CD4-positive, alpha-beta T cell (primary cell): ENCODE measurements at regions not wholly inside any gene's neighbourhood (a gene's known extent, or its start where the extent isn't known, plus 50 kb on each side); places are given as distances from the start of the nearest gene placed in this dataset.

Source experiments
- ATAC-seq: fragments of 200-7000 bp; cut with Tn5 transposase; one replicate; pipeline ENCODE4 v1.10.0; 2022; ENCODE audit warnings: mild to moderate bottlenecking; ENCODE audit not compliant: poor library complexity
- CTCF ChIA-PET: fragments of 350-600 bp; sonication (Branson Sonifier 250); formaldehyde crosslinking; loops from one replicate; lab custom pipeline; 2021; ENCODE audit warnings: antibody characterized with exemption, inconsistent platforms; lab: Charles Lee
- POLR2A ChIA-PET: fragments of 350-600 bp; sonication (Branson Sonifier 250); formaldehyde crosslinking; loops from one replicate; lab custom pipeline; 2021; ENCODE audit warnings: antibody characterized with exemption, inconsistent platforms; lab: Charles Lee
- DNase-seq, 14 experiments: peaks; one replicate each; pipeline ENCODE4 v3.0.0-alpha.2; 2013 to 2020; ENCODE audit warnings: mixed read lengths in 2 of 14
- H3K27ac ChIP-seq, 2 donors: one replicate each; pipeline versions ENCODE4 v1.5.1 to v1.7.0; 2013; ENCODE audit warnings: low read length in 2 of 2, low read depth in 1 of 2, mild to moderate bottlenecking in 1 of 2
- H3K27me3 ChIP-seq, 2 experiments: 1 replicate in 1 of 2; 2 replicates in 1 of 2; pipeline versions ENCODE4 v1.6.1 to v1.7.0; 2013; ENCODE audit warnings: low read length in 2 of 2, control low read depth in 1 of 2, mild to moderate bottlenecking in 1 of 2, moderate library complexity in 1 of 2; ENCODE audit not compliant: insufficient read depth in 2 of 2, control insufficient read depth in 1 of 2
- H3K36me3 ChIP-seq: one replicate; pipeline ENCODE4 v1.6.1; 2013; ENCODE audit warnings: low read length, control low read depth; ENCODE audit not compliant: insufficient read depth
- H3K4me1 ChIP-seq: one replicate; pipeline ENCODE4 v1.6.1; 2013; ENCODE audit warnings: low read length, control low read depth; ENCODE audit not compliant: insufficient read depth
- H3K4me3 ChIP-seq: one replicate; pipeline ENCODE4 v1.5.1; 2013; ENCODE audit warnings: mild to moderate bottlenecking, low read length, moderate library complexity
- H3K9me3 ChIP-seq, 2 experiments: 1 replicate in 1 of 2; 2 replicates in 1 of 2; pipeline versions ENCODE4 v1.6.1 to v1.7.0; 2013; ENCODE audit warnings: low read length in 2 of 2, mild to moderate bottlenecking in 2 of 2, control low read depth in 1 of 2, moderate library complexity in 1 of 2; ENCODE audit not compliant: control insufficient read depth in 1 of 2, insufficient read depth in 1 of 2
- H3K27ac Mint-ChIP-seq: one replicate; pipeline ENCODE4 v1.8.0; 2020; ENCODE audit warnings: mixed read lengths
- H3K27me3 Mint-ChIP-seq: one replicate; pipeline ENCODE4 v1.8.0; 2021; ENCODE audit warnings: mixed read lengths
- H3K36me3 Mint-ChIP-seq: one replicate; pipeline ENCODE4 v1.8.0; 2021; ENCODE audit warnings: low read depth, mixed read lengths
- H3K4me1 Mint-ChIP-seq: one replicate; pipeline ENCODE4 v1.8.0; 2021; ENCODE audit warnings: low read depth, mixed read lengths
- H3K4me3 Mint-ChIP-seq: one replicate; pipeline ENCODE4 v1.8.0; 2020; ENCODE audit warnings: mild to moderate bottlenecking, mixed read lengths
- H3K9me3 Mint-ChIP-seq: one replicate; pipeline ENCODE4 v1.8.0; 2020; ENCODE audit warnings: mixed read lengths
- intact Hi-C, 2 experiments: fragments of 100-400 bp; cut with DNase I in 1 of 2; cut with micrococcal nuclease in 1 of 2; formaldehyde crosslinking; loops; one replicate each; pipeline versions ENCODE4 v1.15.1 to v1.9.0; 2023 to 2025; cut with DNase I, micrococcal nuclease
- TF ChIP-seq, protein P1 (sequence below): fragments of 200-600 bp; IDR thresholded peaks from one replicate; pipeline ENCODE4 v1.8.0; 2022; ENCODE audit warnings: antibody characterized with exemption, mild to moderate bottlenecking

DNA sequence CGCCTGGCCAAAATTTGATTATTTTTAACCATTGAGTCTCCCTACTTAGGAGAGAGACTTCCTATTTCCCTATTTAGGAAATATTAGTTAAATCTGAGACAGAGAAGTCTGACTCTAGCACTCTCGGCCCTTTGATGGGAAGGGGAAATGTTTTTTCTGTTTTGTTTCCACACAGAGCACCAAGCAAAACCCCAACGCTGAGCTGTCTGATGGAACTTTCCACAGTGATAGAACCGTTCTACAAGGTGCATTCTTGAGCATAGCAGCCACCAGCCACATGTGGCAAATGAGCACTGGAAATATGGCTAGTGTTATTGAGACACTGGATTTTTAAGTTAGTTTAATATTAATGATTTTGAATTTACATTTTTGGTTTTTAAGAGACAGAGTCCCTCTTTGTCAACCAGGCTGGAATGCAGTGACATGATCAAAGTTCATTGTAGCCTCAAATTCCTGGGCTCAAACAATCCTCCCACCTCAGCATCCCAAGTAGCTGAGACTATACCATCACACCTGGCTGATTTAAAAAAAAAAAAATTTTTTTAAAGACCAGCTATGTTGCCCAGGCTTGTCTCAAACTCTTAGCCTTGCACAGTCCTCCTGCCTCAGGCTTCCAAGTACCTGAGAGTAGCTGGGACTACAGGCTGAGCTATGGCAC is 77.3 kb upstream of the GALNT2 start:
- Histone ChIP-seq H3K27ac (no peak overlapping the region), H3K4me1 (no peaks in the 10 kb centered on the region), H3K4me3 (no peak overlapping the region), H3K9me3 (no peaks in the 10 kb centered on the region), H3K36me3 (no peaks in the 10 kb centered on the region), H3K27me3 (no peaks in the 10 kb centered on the region)
- H3K27me3 Mint-ChIP-seq: no peaks in the 10 kb centered on the region
- H3K9me3 Mint-ChIP-seq: no peaks in the 10 kb centered on the region
- H3K27ac Mint-ChIP-seq: no peak overlapping the region
- H3K36me3 Mint-ChIP-seq: no peaks in the 10 kb centered on the region
- no peak for DNase-seq
- no peak for ATAC-seq
- H3K4me1 Mint-ChIP-seq: no peaks in the 10 kb centered on the region
- TF ChIP-seq, protein P1, sequence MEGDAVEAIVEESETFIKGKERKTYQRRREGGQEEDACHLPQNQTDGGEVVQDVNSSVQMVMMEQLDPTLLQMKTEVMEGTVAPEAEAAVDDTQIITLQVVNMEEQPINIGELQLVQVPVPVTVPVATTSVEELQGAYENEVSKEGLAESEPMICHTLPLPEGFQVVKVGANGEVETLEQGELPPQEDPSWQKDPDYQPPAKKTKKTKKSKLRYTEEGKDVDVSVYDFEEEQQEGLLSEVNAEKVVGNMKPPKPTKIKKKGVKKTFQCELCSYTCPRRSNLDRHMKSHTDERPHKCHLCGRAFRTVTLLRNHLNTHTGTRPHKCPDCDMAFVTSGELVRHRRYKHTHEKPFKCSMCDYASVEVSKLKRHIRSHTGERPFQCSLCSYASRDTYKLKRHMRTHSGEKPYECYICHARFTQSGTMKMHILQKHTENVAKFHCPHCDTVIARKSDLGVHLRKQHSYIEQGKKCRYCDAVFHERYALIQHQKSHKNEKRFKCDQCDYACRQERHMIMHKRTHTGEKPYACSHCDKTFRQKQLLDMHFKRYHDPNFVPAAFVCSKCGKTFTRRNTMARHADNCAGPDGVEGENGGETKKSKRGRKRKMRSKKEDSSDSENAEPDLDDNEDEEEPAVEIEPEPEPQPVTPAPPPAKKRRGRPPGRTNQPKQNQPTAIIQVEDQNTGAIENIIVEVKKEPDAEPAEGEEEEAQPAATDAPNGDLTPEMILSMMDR: no peak
- intact Hi-C loops: no loop called here
- H3K4me3 Mint-ChIP-seq: no peak overlapping the region
- CTCF ChIA-PET: no interaction called here
- POLR2A ChIA-PET: no interaction called here

DNA sequence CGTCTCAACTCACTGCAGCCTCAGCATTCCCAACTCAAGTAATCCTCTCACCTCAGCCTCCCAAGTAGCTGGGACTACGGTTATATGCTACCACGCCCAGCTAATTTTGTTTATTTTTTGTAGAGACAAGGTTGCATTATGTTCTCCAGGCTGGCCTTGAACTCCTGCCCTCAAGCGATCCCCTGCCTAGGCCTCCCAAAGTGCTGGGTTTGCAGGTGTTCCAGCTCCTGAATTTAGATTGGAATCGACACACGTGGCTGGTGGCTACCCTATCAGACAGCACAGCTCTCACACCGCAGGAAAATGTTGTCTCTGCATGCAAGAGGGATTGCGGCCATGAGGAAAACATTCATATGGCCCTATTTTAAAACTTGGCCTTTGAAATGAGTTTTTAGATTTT is 76.7 kb upstream of the GALNT2 start:
- H3K36me3 ChIP-seq: no peaks in the 10 kb centered on the region
- TF ChIP-seq, protein P1: no peak
- CTCF ChIA-PET: no interaction called here
- Mint-ChIP-seq H3K9me3 (no peaks in the 10 kb centered on the region), H3K27ac (no peak overlapping the region), H3K4me3 (no peak overlapping the region), H3K36me3 (no peaks in the 10 kb centered on the region), H3K27me3 (no peaks in the 10 kb centered on the region), H3K4me1 (no peaks in the 10 kb centered on the region)
- H3K4me1 ChIP-seq: no peaks in the 10 kb centered on the region
- H3K4me3 ChIP-seq: no peak overlapping the region
- intact Hi-C loops: no loop called here
- DNase-seq (no peak), ATAC-seq (no peak)
- H3K27me3 ChIP-seq: no peaks in the 10 kb centered on the region
- POLR2A ChIA-PET: no interaction called here
- no peak overlapping the region for H3K27ac ChIP-seq
- H3K9me3 ChIP-seq: no peaks in the 10 kb centered on the region

DNA sequence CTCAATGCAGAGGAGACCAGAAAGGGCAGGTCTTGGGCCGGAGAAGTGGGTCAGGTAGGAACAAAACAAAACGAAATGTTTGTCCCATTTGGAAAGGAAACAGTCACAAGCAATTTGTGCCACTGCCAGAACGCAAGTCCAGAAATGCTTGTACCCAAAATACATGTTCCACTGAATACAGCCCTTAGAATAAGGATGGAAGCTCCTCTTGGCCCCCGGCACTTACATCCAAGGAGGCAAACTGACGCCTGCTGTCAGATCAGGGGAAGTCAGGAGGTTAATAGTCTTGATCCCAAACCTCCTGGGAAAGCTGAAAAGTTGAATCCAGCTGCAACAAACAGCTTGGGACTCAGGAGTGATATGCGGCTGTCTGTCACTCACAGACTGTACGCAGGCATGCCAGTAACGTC is 75.9 kb upstream of the GALNT2 start:
- intact Hi-C loops: no loop called here
- H3K4me3 ChIP-seq: no peak overlapping the region
- ChIA-PET POLR2A (no interaction called here), CTCF (no interaction called here)
- Mint-ChIP-seq H3K4me3 (no peak overlapping the region), H3K27ac (no peak overlapping the region), H3K27me3 (no peaks in the 10 kb centered on the region), H3K9me3 (no peaks in the 10 kb centered on the region), H3K4me1 (no peaks in the 10 kb centered on the region), H3K36me3 (no peaks in the 10 kb centered on the region)
- no peaks in the 10 kb centered on the region for H3K4me1 ChIP-seq
- H3K36me3 ChIP-seq: no peaks in the 10 kb centered on the region
- no peaks in the 10 kb centered on the region for H3K9me3 ChIP-seq
- no peaks in the 10 kb centered on the region for H3K27me3 ChIP-seq
- TF ChIP-seq, protein P1: no peak
- no peak for DNase-seq
- H3K27ac ChIP-seq: no peak overlapping the region
- no peak for ATAC-seq
